Aorta (tissue), 5 donors: ENCODE measurements at regions not wholly inside any gene's neighbourhood (a gene's known extent, or its start where the extent isn't known, plus 50 kb on each side); places are given as distances from the start of the nearest gene placed in this dataset.

Experiments
- ATAC-seq: fragments of 200-7000 bp; cut with Tn5 transposase; one replicate; pipeline ENCODE4 v1.9.1; 2022; ENCODE audit warnings: moderate library complexity; ENCODE audit not compliant: low FRiP score
- DNase-seq, 2 donors: peaks; one replicate each; pipeline ENCODE4 v3.0.0-alpha.2; 2020
- H3K27ac ChIP-seq, 2 donors: one replicate each; pipeline ENCODE4 v1.5.1; 2013; ENCODE audit warnings: low read length in 2 of 2, mild to moderate bottlenecking in 2 of 2, moderate library complexity in 2 of 2, control low read depth in 1 of 2, inconsistent platforms in 1 of 2, low read depth in 1 of 2
- H3K27me3 ChIP-seq, 2 donors: one replicate each; pipeline ENCODE4 v1.6.1; 2013; ENCODE audit warnings: control low read depth in 1 of 2, low read length in 1 of 2, mild to moderate bottlenecking in 1 of 2, moderate library complexity in 1 of 2; ENCODE audit not compliant: insufficient read depth in 2 of 2, control insufficient read depth in 1 of 2
- H3K36me3 ChIP-seq, 2 donors: one replicate each; pipeline ENCODE4 v1.6.1; 2013; ENCODE audit warnings: control low read depth in 1 of 2, low read length in 1 of 2, mild to moderate bottlenecking in 1 of 2; ENCODE audit not compliant: insufficient read depth in 2 of 2, control insufficient read depth in 1 of 2
- H3K4me1 ChIP-seq, 2 donors: one replicate each; pipeline ENCODE4 v1.6.1; 2013; ENCODE audit warnings: low read length in 2 of 2, control low read depth in 1 of 2, mild to moderate bottlenecking in 1 of 2, moderate library complexity in 1 of 2; ENCODE audit not compliant: insufficient read depth in 2 of 2, control insufficient read depth in 1 of 2
- H3K4me3 ChIP-seq, 2 donors: one replicate each; pipeline ENCODE4 v1.5.1; 2013; ENCODE audit warnings: low read length in 2 of 2, control low read depth in 1 of 2, mild to moderate bottlenecking in 1 of 2
- H3K9me3 ChIP-seq: one replicate; pipeline ENCODE4 v1.6.1; 2013; ENCODE audit warnings: mild to moderate bottlenecking, low read length; ENCODE audit not compliant: control insufficient read depth
- WGBS, 2 donors: extraction: QIAGEN DNeasy Blood & Tissue Kit; methylation state at CpG; one replicate each; pipeline ENCODE4 v1.1.7; 2013; 5-methylcytosine and 5-hydroxymethylcytosine counted together
- intact Hi-C, 2 donors: fragments of 100-400 bp; cut with DNase I; formaldehyde crosslinking; loops; one replicate each; pipeline versions ENCODE4 v1.14.2 to v1.15.0; 2022
- donor health status: healthy with polysubstance abuse.
- donor health status: Bipolar disorder and iron deficiency.
- donor health status: DM: no; HTN: no; CAD: no.
- donor health status: DM: no; HTN: no; CAD: no.
- donor health status: DM: yes; HTN: yes; CAD: no.

- no peak overlapping the region for H3K27ac ChIP-seq
- no peak overlapping the region for H3K4me3 ChIP-seq
- no peaks in the 10 kb centered on the region for H3K4me1 ChIP-seq
- intact Hi-C loops = no loop called here
- ATAC-seq = no peak
- DNase-seq = no peak
- no peaks in the 10 kb centered on the region for H3K9me3 ChIP-seq
- H3K36me3 ChIP-seq = no peaks in the 10 kb centered on the region
- 93% methylated on average over 6 of the region's 6 CpGs for WGBS, 2 donors
- H3K27me3 ChIP-seq = no peaks in the 10 kb centered on the region
Observed at GRCh38 chr7:51472873-51473272, 156.3 kb upstream of the COBL start.

- no peak for DNase-seq
- H3K4me1 ChIP-seq = no peaks in the 10 kb centered on the region
- H3K27me3 ChIP-seq = no peaks in the 10 kb centered on the region
- ATAC-seq = no peak
- 14 to 31% methylated on average over 11 of the region's 11 CpGs for WGBS, 2 donors
- no peak overlapping the region for H3K27ac ChIP-seq
- intact Hi-C loops = no loop called here
- H3K9me3 ChIP-seq = no peaks in the 10 kb centered on the region
- no peak overlapping the region for H3K4me3 ChIP-seq
- no peaks in the 10 kb centered on the region for H3K36me3 ChIP-seq
Observed at GRCh38 chr7:51471981-51472296, 155.3 kb upstream of the COBL start.

DNA sequence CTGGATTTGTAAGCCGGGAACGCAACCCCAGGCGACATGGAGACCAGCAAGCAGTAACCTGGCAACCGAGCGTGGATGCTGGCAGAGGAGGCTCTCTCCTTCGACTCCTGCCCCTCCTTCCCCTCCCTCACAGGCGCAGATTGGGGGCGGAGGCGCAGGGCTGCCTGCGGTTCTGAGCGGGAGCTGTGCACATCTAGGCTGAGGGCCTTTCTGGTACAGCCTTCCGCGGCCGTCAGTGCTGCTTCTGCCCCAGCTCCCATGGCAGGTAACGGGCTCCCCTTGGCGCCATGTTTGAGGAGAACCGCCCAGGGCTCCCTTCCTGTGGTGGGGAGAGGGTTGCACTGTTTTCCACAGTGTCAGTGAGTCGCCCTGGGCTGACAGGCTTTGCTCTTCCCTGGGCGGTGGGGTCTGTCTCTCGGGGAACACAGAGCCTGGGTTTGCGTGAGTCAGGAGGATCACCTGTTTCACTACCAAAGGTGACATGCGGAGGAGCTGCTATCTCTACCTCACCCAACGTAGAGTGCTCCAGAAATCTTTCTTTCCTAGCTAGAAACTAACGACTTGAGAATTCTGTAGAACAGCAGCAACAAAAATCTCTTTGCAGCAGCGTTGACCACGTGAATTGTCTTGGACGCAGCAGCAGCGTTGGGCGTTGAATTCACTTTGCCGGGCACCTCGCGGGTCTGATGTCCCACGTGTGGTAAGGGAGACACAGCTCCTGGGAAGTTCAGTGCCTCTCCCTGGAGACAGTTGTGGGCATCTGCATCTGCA is 154.8 kb upstream of the COBL start:
- H3K9me3 ChIP-seq = no peaks in the 10 kb centered on the region
- H3K4me3 ChIP-seq = no peak overlapping the region
- H3K4me1 ChIP-seq = no peaks in the 10 kb centered on the region
- intact Hi-C loops = no loop called here
- peak; percentile 28 for ATAC-seq
- H3K27ac ChIP-seq = no peak overlapping the region
- no peaks in the 10 kb centered on the region for H3K36me3 ChIP-seq
- 6 to 21% methylated on average over 33 of the region's 33 CpGs for WGBS, 2 donors
- DNase-seq = no peak
- no peaks in the 10 kb centered on the region for H3K27me3 ChIP-seq

DNA sequence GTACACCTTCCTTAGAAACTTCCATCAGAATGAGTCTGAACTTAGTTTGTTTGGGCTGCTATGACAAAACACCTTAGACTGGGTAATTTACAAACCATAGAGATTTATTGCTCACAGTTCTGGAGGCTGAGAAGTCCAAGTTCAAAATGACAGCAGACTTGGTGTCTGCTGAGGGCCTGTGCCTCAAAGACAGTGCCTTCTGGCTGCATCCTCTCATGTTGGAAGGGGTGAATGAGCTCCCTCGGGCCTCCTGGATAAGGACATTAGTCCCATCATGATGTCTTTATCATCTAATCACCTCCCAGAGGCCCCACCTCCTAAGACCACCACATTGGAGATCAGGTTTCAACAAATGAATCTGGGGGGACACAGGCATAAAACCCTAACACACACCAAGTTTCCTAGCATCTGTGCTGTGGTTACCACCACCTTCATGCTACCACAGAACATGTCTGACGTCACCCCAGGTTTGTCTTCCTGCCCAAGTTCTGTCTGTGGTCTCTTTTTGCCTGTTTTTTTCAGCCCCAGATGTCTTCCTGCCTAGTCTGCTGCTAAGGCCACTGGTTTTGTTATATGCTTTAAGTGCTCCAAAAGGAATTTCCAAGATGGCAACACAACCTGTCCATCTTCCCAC is 150.9 kb upstream of the COBL start:
- Histone ChIP-seq H3K27ac (no peak overlapping the region), H3K9me3 (no peaks in the 10 kb centered on the region), H3K4me1 (no peaks in the 10 kb centered on the region), H3K4me3 (no peak overlapping the region), H3K36me3 (no peaks in the 10 kb centered on the region), H3K27me3 (no peaks in the 10 kb centered on the region)
- WGBS, 2 donors = 69 to 89% methylated on average over 2 of the region's 2 CpGs
- ATAC-seq = no peak
- intact Hi-C loops = no loop called here
- DNase-seq = no peak

DNA sequence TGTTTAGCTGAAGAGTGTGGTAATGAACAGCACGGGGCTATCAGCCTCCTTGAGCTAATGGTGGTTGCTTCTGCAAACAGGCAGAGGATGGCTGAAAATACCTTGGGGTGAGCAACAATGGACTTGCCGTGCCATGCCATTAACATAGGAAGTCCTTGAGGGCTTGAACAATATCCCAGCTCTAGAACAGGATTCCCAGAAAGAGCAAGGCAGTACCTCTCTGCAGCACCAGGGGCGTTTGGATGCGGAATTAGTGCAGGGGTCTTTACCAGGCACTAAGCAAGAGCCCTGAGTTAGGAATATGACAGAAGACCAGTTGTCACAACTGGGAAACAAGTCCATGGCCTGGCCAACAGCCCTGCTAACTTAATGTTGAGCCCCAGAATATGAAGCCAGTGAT is 143.2 kb upstream of the COBL start:
- Histone ChIP-seq H3K9me3 (no peaks in the 10 kb centered on the region), H3K36me3 (no peaks in the 10 kb centered on the region), H3K4me3 (no peak overlapping the region), H3K4me1 (no peaks in the 10 kb centered on the region), H3K27me3 (no peaks in the 10 kb centered on the region), H3K27ac (no peak overlapping the region)
- intact Hi-C loops = no loop called here
- DNase-seq (no peak), ATAC-seq (peak; percentile 26)
- 84% methylated on average over 4 of the region's 4 CpGs for WGBS, 2 donors

GRCh38 chr7:51458693-51459092 is 142.1 kb upstream of the COBL start:
- Histone ChIP-seq H3K27ac (no peak overlapping the region), H3K4me1 (no peaks in the 10 kb centered on the region), H3K4me3 (no peak overlapping the region), H3K36me3 (no peaks in the 10 kb centered on the region), H3K27me3 (no peaks in the 10 kb centered on the region), H3K9me3 (no peaks in the 10 kb centered on the region)
- ATAC-seq = no peak
- intact Hi-C loops = no loop called here
- no peak for DNase-seq
- 91 to 93% methylated on average over 4 of the region's 4 CpGs for WGBS, 2 donors

DNA sequence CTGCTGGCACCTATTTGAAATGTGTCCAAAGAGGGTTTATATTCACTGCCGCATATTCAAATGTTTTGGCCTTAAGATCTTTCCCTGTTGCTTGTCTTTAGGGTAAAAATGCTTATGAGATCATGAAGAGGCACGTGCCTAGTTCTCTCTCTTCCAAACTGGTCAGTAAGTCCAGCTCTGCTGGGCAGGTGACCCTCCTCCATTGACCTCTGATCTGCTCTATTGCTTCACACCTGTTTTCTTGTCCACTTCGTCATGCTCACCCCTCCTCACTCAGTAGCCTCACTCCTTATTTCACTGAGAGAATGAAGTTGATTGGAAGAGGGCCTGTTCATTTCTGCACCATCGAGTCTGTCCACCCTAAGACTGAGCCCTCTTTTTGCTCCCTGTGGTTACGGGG is 140.5 kb upstream of the COBL start:
- no peaks in the 10 kb centered on the region for H3K36me3 ChIP-seq
- no peaks in the 10 kb centered on the region for H3K9me3 ChIP-seq
- no peaks in the 10 kb centered on the region for H3K27me3 ChIP-seq
- no peak for ATAC-seq
- H3K4me1 ChIP-seq = no peaks in the 10 kb centered on the region
- WGBS, 2 donors = 82 to 90% methylated on average over 5 of the region's 5 CpGs
- DNase-seq = no peak
- H3K27ac ChIP-seq = no peak overlapping the region
- intact Hi-C loops = no loop called here
- no peak overlapping the region for H3K4me3 ChIP-seq

- H3K4me3 ChIP-seq = no peak overlapping the region
- intact Hi-C loops = no loop called here
- no peaks in the 10 kb centered on the region for H3K4me1 ChIP-seq
- WGBS, 2 donors = 46 to 53% methylated on average over 2 of the region's 2 CpGs
- ATAC-seq = no peak
- no peaks in the 10 kb centered on the region for H3K36me3 ChIP-seq
- DNase-seq = no peak
- H3K27ac ChIP-seq = no peak overlapping the region
- H3K27me3 ChIP-seq = no peaks in the 10 kb centered on the region
- no peaks in the 10 kb centered on the region for H3K9me3 ChIP-seq
Observed at GRCh38 chr7:51456431-51457060, 139.9 kb upstream of the COBL start.

DNA sequence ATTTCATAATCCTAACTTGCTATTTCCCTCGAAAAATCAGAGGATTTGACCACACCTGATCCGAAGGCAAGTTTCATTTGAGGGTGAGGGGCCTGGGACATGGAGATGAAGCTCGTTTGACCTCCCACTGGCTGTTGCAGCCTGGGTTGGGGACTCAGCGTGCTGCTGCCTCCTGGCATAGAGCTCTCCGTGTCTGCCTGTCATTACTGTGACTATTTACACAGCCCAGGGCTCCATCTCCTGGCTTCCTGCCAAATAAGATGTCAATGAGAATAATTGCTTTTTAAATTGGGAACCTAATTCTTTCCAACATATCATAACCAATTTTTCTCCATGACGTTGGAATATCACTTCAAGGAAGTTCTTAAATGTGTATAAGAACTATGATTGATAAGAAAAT is 139.3 kb upstream of the COBL start:
- no peak for DNase-seq
- no peaks in the 10 kb centered on the region for H3K4me1 ChIP-seq
- H3K27ac ChIP-seq = no peak overlapping the region
- H3K9me3 ChIP-seq = no peaks in the 10 kb centered on the region
- no peaks in the 10 kb centered on the region for H3K27me3 ChIP-seq
- intact Hi-C loops = no loop called here
- no peaks in the 10 kb centered on the region for H3K36me3 ChIP-seq
- H3K4me3 ChIP-seq = no peak overlapping the region
- 51 to 57% methylated on average over 6 of the region's 6 CpGs for WGBS, 2 donors
- ATAC-seq = no peak
